KMS-11 (cell line): ENCODE measurements at regions not wholly inside any gene's neighbourhood (a gene's known extent, or its start where the extent isn't known, plus 50 kb on each side); places are given as distances from the start of the nearest gene placed in this dataset.

Experiments used
- H2AFZ ChIP-seq: fragments of 200-600 bp; sonication (generic); 2 replicates; pipeline ENCODE4 v1.6.1; 2016; ENCODE audit warnings: antibody characterized with exemption, mixed run types, low read depth
- H3K27ac ChIP-seq: fragments of 200-600 bp; sonication (generic); 2 replicates; pipeline ENCODE4 v1.6.1; 2016; ENCODE audit warnings: mild to moderate bottlenecking, mixed run types
- H3K27me3 ChIP-seq: fragments of 200-600 bp; sonication (generic); 2 replicates; pipeline ENCODE4 v1.6.1; 2017; ENCODE audit warnings: mild to moderate bottlenecking, low read depth, mixed run types, moderate library complexity; ENCODE audit not compliant: insufficient read depth
- H3K36me3 ChIP-seq: fragments of 200-600 bp; sonication (generic); 2 replicates; pipeline ENCODE4 v1.6.1; 2017; ENCODE audit warnings: mild to moderate bottlenecking, mixed run types; ENCODE audit not compliant: insufficient read depth
- H3K4me1 ChIP-seq: fragments of 200-600 bp; sonication (generic); 2 replicates; pipeline ENCODE4 v1.6.1; 2016; ENCODE audit warnings: mild to moderate bottlenecking, low read depth, mixed run types; ENCODE audit not compliant: poor library complexity, severe bottlenecking
- H3K4me2 ChIP-seq: fragments of 200-600 bp; sonication (generic); 2 replicates; pipeline ENCODE4 v1.7.0; 2016; ENCODE audit warnings: mild to moderate bottlenecking, mixed run types
- H3K4me3 ChIP-seq: fragments of 200-600 bp; sonication (generic); IDR thresholded peaks from 2 replicates; pipeline ENCODE4 v1.6.1; 2017; ENCODE audit warnings: low read depth, low read length, mixed read lengths; ENCODE audit not compliant: insufficient read depth
- H3K79me2 ChIP-seq: fragments of 200-600 bp; sonication (generic); 2 replicates; pipeline ENCODE4 v1.6.1; 2016; ENCODE audit warnings: low read depth, mixed run types; ENCODE audit not compliant: insufficient read depth
- H3K9ac ChIP-seq: fragments of 200-600 bp; sonication (generic); 2 replicates; pipeline ENCODE4 v1.6.1; 2016; ENCODE audit warnings: mild to moderate bottlenecking, mixed run types
- H4K20me1 ChIP-seq: fragments of 200-600 bp; sonication (generic); 2 replicates; pipeline ENCODE4 v1.6.1; 2016; ENCODE audit warnings: mild to moderate bottlenecking, mixed run types; ENCODE audit not compliant: insufficient read depth
- TF ChIP-seq, protein P1 (sequence below): fragments of 200-600 bp; sonication (generic); conservative IDR thresholded peaks from 2 replicates; pipeline ENCODE4 v1.6.1; 2017; ENCODE audit warnings: low read depth, mild to moderate bottlenecking, antibody characterized with exemption, low read length, moderate library complexity, mixed read lengths

DNA sequence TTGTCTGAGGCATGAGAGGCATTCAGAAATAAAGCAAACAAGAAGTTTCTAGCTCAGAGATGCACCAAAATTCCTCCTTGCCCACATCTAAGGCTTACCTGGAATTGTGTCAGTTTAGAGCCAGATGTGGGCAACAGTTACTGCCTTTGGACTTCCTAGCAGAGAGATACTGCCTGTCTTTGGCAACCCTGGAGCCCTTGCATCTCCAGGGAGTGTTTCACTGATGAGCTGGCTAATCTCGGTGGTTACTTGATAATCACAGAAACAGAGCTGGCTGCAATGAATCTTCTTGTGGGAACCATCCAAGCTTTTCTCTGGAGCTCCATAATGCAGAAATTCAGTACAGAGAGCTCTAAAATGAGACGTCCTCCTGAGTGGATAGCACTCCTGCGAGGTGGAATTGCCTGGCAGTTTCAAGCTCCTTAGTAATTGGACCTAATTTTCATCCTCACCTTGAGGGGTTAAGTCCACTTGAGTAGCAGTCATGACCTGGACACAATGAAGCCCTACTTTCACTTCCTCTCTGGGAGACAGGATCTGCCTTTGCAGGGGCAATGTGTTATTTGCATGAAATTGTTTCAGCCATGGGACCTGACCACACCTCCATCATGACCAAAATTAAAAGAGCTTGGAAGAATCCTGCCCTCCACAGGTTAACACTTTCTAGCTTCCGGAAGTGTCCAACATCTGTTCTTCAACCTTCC lies 108.8 kb upstream of the ARHGAP5 start:
- H3K4me1 ChIP-seq, result no peaks in the 10 kb centered on the region
- H3K4me2 ChIP-seq, result no peak overlapping the region
- TF ChIP-seq, protein P1, sequence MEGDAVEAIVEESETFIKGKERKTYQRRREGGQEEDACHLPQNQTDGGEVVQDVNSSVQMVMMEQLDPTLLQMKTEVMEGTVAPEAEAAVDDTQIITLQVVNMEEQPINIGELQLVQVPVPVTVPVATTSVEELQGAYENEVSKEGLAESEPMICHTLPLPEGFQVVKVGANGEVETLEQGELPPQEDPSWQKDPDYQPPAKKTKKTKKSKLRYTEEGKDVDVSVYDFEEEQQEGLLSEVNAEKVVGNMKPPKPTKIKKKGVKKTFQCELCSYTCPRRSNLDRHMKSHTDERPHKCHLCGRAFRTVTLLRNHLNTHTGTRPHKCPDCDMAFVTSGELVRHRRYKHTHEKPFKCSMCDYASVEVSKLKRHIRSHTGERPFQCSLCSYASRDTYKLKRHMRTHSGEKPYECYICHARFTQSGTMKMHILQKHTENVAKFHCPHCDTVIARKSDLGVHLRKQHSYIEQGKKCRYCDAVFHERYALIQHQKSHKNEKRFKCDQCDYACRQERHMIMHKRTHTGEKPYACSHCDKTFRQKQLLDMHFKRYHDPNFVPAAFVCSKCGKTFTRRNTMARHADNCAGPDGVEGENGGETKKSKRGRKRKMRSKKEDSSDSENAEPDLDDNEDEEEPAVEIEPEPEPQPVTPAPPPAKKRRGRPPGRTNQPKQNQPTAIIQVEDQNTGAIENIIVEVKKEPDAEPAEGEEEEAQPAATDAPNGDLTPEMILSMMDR, result no peak

DNA sequence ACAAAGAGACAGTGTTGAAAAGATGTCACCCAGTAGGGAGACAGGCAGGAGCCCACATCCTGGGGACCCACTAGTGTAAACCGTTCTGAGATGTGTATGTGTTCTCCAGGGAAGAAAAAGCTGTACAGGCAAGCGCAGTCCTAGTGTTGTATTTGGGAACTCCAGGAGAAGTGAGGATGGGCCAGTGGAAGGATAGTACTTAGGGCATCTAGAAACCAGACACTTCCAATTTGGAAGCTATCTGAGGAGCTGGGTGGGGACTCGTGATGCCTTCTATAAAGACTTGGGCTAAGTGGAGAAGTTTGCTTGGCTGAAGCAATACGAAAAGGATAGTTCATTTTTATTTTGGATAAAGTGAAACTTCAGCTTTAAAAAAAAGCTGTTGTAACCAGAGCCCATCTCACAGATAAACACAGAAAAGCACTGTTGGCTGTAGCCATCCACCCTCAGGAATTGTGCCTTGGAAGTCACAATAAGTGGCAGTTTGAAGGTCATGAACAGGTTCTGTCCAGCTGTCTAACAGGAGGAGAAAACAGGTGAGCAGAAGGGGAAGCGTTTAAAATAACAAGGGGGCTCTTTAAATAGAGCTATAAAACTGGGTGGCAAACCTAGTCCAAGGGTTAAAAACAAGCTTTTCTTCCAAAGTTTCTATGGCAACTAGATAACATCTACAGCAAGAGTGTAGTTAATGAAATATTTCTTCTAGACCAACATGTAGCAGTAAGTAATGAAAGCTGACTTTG lies 108.0 kb upstream of the ARHGAP5 start:
- no peak overlapping the region for H3K4me3 ChIP-seq
- no peaks in the 10 kb centered on the region for H3K4me1 ChIP-seq
- no peaks in the 10 kb centered on the region for H3K27me3 ChIP-seq
- TF ChIP-seq, protein P1, result no peak
- no peak overlapping the region for H3K4me2 ChIP-seq
- no peak overlapping the region for H2AFZ ChIP-seq
- no peaks in the 10 kb centered on the region for H3K79me2 ChIP-seq
- H3K9ac ChIP-seq, result no peak overlapping the region
- H3K36me3 ChIP-seq, result no peaks in the 10 kb centered on the region
- no peak overlapping the region for H3K27ac ChIP-seq
- no peaks in the 10 kb centered on the region for H4K20me1 ChIP-seq

More for the DNA sequence above, 108.8 kb upstream of the ARHGAP5 start:
- Histone ChIP-seq H3K4me3 (no peak overlapping the region), H3K9ac (no peak overlapping the region), H4K20me1 (no peaks in the 10 kb centered on the region), H2AFZ (no peak overlapping the region), H3K79me2 (no peaks in the 10 kb centered on the region), H3K27me3 (no peaks in the 10 kb centered on the region), H3K36me3 (no peaks in the 10 kb centered on the region), H3K27ac (no peak overlapping the region)

DNA sequence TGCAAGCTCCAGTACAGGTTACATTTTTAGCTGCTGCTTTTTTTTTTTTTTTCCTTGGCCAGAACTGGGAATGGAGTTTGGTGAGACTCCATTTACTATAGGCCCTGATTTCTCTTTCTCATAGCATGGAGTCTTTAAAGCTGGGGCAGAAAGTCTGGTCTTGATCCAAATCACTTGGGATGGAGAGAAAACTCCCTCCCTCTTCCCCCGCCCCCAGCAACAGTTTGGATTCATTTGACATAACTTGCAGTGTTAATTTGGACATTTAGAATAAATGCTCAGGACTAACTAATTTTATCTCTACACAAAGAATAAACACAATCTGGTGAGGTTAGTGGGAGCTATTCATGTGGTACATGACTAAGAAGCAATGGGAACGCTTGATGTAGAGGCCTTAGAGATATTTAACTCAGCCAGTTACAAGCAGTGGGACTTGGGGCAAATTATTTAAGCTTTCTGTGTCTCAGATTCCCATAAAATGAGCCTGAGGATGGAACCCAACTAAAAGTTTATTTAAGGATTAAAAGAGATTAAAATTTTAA lies 107.3 kb upstream of the ARHGAP5 start:
- H2AFZ ChIP-seq, result no peak overlapping the region
- no peaks in the 10 kb centered on the region for H3K27me3 ChIP-seq
- no peaks in the 10 kb centered on the region for H3K4me1 ChIP-seq
- H3K79me2 ChIP-seq, result no peaks in the 10 kb centered on the region
- H3K4me2 ChIP-seq, result no peak overlapping the region
- TF ChIP-seq, protein P1, result no peak
- H3K4me3 ChIP-seq, result no peak overlapping the region
- no peaks in the 10 kb centered on the region for H4K20me1 ChIP-seq
- H3K9ac ChIP-seq, result no peak overlapping the region
- H3K27ac ChIP-seq, result no peak overlapping the region
- no peaks in the 10 kb centered on the region for H3K36me3 ChIP-seq

DNA sequence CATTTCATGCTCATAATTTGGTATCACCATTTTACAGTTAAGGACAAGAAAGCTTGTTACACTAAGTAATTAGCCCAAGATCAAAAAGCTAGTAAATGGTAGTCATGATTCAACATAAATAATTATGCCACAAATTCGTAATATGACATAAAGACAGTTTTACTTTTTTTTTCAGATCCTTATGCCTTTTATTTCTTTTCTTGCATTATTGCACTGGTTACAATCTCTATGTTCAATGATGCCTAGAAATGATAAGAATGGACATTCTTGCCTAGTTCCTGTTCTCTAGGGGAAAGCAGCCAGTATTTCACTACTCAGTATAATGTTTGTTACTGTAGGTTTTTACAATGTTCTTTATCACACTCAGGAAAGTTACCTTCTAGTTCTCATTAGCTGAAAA lies 106.4 kb upstream of the ARHGAP5 start:
- Histone ChIP-seq H4K20me1 (no peaks in the 10 kb centered on the region), H3K36me3 (no peaks in the 10 kb centered on the region), H3K79me2 (no peaks in the 10 kb centered on the region), H3K4me2 (no peak overlapping the region), H2AFZ (no peak overlapping the region), H3K27me3 (no peaks in the 10 kb centered on the region), H3K27ac (no peak overlapping the region), H3K9ac (no peak overlapping the region), H3K4me1 (no peaks in the 10 kb centered on the region), H3K4me3 (no peak overlapping the region)
- TF ChIP-seq, protein P1, result no peak
